HG02884 (cell line): ENCODE measurements at regions not wholly inside any gene's neighbourhood (a gene's known extent, or its start where the extent isn't known, plus 50 kb on each side); places are given as distances from the start of the nearest gene placed in this dataset.
"Not testable (repeated sequence)": the region's sequence is repeated elsewhere in the genome, so short reads cannot be mapped to it uniquely, and the experiment has no call there.

Experiments
- ATAC-seq: cut with Tn5 transposase; IDR thresholded peaks from one replicate; pipeline ENCODE4 v1.9.1; 2021; ENCODE audit warnings: mild to moderate bottlenecking, moderate library complexity; ENCODE audit not compliant: unreplicated experiment

- ATAC-seq, result no peak
Observed at GRCh38 chr12:82625523-82625922, 61.2 kb upstream of the TMTC2 start.

DNA sequence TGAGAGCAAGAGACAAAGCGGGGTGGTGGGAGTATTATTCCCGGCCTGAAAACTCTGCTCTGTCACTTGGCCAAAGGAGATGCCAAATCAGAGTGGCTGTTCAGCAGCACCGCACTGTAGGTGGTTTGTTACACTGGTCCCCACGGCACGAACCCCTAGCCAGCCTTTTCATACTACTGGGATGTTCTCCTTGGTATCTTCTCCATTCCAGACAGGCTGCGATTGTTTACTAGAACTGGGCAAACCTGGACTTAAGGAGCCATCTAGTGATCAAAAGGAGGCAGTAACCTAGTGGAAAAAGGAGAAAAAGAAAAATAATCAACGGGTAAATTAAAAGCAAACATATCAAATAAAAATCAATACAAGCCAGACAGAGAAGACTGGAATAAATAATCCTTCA is 58.9 kb upstream of the TMTC2 start:
- ATAC-seq, result peak; percentile 68

- ATAC-seq, result not testable (repeated sequence)
Observed at GRCh38 chr12:82634495-82635258, 52.0 kb upstream of the TMTC2 start.

DNA sequence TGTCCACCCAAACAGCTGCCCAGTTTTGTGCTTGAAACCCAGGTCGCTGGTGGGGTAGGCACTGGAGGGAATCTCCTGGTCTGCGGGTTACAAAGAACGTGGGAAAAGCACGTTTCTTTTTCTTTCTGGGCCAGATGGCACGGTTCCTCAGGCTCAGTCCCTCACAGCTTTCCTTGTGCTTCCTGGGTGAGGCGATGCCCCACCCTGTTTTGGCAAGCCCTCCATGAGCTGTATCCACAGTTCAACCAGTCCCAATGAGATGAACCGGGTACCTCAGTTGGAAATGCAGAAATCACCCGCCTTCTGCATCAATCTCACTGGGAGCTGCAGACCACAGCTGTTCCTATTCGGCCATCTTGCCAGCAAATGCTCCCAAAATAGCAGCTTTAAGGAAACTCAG is 51.4 kb upstream of the TMTC2 start:
- ATAC-seq, result no peak
